Tibial nerve (tissue), 4 donors: ENCODE measurements at regions not wholly inside any gene's neighbourhood (a gene's known extent, or its start where the extent isn't known, plus 50 kb on each side); places are given as distances from the start of the nearest gene placed in this dataset.

ENCODE experiments used
- DNase-seq, 2 donors: peaks; one replicate each; pipeline ENCODE4 v3.0.0-alpha.2; 2019; ENCODE audit warnings: low spot score in 2 of 2
- H3K27ac ChIP-seq, 4 donors: fragments of 200-600 bp; sonication (generic) in 3 of 4; one replicate each; pipeline ENCODE4 v1.5.1; 2017 to 2019; ENCODE audit warnings: mild to moderate bottlenecking in 1 of 4
- H3K27me3 ChIP-seq, 2 donors: fragments of 200-600 bp; sonication (generic) in 1 of 2; one replicate each; pipeline versions ENCODE4 v1.5.1 to v1.6.0; 2017 to 2019
- H3K36me3 ChIP-seq, 3 donors: fragments of 200-600 bp; sonication (generic); one replicate each; pipeline ENCODE4 v1.5.1; 2018 to 2019
- H3K4me1 ChIP-seq, 4 donors: fragments of 200-600 bp; sonication (generic) in 3 of 4; one replicate each; pipeline ENCODE4 v1.5.1; 2017 to 2019
- H3K4me3 ChIP-seq, 4 donors: fragments of 200-600 bp; sonication (generic) in 3 of 4; one replicate each; pipeline ENCODE4 v1.5.1; 2017 to 2019; ENCODE audit warnings: mild to moderate bottlenecking in 1 of 4, moderate library complexity in 1 of 4
- H3K9me3 ChIP-seq, 4 donors: fragments of 200-600 bp; sonication (generic) in 3 of 4; one replicate each; pipeline ENCODE4 v1.5.1; 2017 to 2019
- CTCF ChIP-seq, 5 experiments: fragments of 200-600 bp in 3 of 5; fragments of 450-650 bp in 2 of 5; sonication (generic) in 3 of 5; IDR thresholded peaks; one replicate each; pipeline ENCODE4 v1.5.1; 2016 to 2019; ENCODE audit warnings: antibody characterized with exemption in 5 of 5, mild to moderate bottlenecking in 3 of 5, moderate library complexity in 2 of 5
- EP300 ChIP-seq, 2 donors: sonication (generic); formaldehyde crosslinking; IDR thresholded peaks; one replicate each; pipeline ENCODE4 v1.6.1; 2017; ENCODE audit warnings: antibody characterized with exemption in 2 of 2, mild to moderate bottlenecking in 1 of 2
- POLR2A ChIP-seq, 2 donors: fragments of 450-650 bp; IDR thresholded peaks; one replicate each; pipeline ENCODE4 v1.6.1; 2017; ENCODE audit warnings: antibody characterized with exemption in 2 of 2, mild to moderate bottlenecking in 2 of 2, moderate library complexity in 2 of 2
- WGBS, 2 donors: methylation state at CpG; one replicate each; pipeline ENCODE4 v1.1.5; 2018; 5-methylcytosine and 5-hydroxymethylcytosine counted together

GRCh38 chr3:156770699-156771414 lies 55.3 kb upstream of the LEKR1 start:
- Histone ChIP-seq H3K4me3 (no peak overlapping the region), H3K4me1 (peaks cover 0 to 9% (median 0%) of the 10 kb centered on the region in 4 donors), H3K36me3 (no peaks in the 10 kb centered on the region), H3K27ac (no peak overlapping the region), H3K27me3 (no peaks in the 10 kb centered on the region), H3K9me3 (no peaks in the 10 kb centered on the region)
- TF ChIP-seq EP300 (IDR thresholded peaks at IDR 0.05) (no peak), CTCF (IDR thresholded peaks at IDR 0.05) (no peak), POLR2A (IDR thresholded peaks at IDR 0.05) (no peak)
- 79% methylated on average over 6 of the region's 6 CpGs for WGBS, 2 donors
- DNase-seq = no peak

DNA sequence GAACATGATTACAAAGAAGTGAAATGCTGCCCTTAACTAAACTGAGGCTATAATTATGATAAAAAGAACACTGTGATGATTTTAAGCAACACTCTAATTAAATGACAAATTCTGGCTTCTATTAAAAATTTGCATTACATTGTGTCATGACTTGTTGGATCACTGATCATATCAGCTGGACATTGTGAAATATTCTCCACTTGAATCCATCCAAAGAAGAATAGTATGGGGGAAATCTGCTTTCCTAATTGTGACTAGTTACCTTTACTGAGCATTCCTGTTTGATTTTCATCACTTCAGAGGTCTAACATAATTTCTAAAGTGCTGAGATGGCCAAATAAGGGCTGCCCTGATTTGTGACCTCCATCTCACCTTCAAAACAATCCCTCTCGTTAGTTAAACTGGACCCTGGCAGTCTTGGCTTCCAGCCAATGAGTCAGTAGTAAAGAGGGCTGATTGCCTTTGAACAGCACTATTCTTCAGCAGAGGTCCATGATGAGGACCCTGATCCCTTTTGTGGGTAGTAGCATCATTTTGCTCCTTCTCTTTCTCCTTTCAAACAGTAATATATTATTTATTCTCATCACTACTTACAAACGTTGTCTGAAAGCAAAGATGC lies 53.5 kb upstream of the LEKR1 start:
- no peak overlapping the region for H3K27ac ChIP-seq
- TF ChIP-seq POLR2A (IDR thresholded peaks at IDR 0.05) (no peak), CTCF (IDR thresholded peaks at IDR 0.05) (no peak), EP300 (IDR thresholded peaks at IDR 0.05) (no peak)
- 5 to 9% methylated on average over 2 of the region's 2 CpGs for WGBS, 2 donors

GRCh38 chr3:156776031-156776430 lies 50.1 kb upstream of the LEKR1 start:
- Histone ChIP-seq H3K27me3 (no peaks in the 10 kb centered on the region), H3K9me3 (no peaks in the 10 kb centered on the region), H3K4me3 (no peak overlapping the region), H3K36me3 (no peaks in the 10 kb centered on the region), H3K27ac (no peak overlapping the region), H3K4me1 (peaks cover 0 to 21% (median 0%) of the 10 kb centered on the region in 4 donors)
- TF ChIP-seq CTCF (IDR thresholded peaks at IDR 0.05) (no peak), POLR2A (IDR thresholded peaks at IDR 0.05) (no peak), EP300 (IDR thresholded peaks at IDR 0.05) (no peak)
- 85 to 90% methylated on average over 2 of the region's 2 CpGs for WGBS, 2 donors
- DNase-seq = no peak

More for the DNA sequence above, 53.5 kb upstream of the LEKR1 start:
- Histone ChIP-seq H3K27me3 (no peaks in the 10 kb centered on the region), H3K36me3 (no peaks in the 10 kb centered on the region), H3K9me3 (no peaks in the 10 kb centered on the region), H3K4me1 (peaks cover 0 to 21% (median 0%) of the 10 kb centered on the region in 4 donors), H3K4me3 (no peak overlapping the region)
- DNase-seq = no peak
